AG04450 (cell line): ENCODE measurements at regions not wholly inside any gene's neighbourhood (a gene's known extent, or its start where the extent isn't known, plus 50 kb on each side); places are given as distances from the start of the nearest gene placed in this dataset.

Experiments used
- CTCF ChIA-PET: fragments of 300-600, 350-600 bp; formaldehyde crosslinking; extraction: SDS; loops from one replicate; lab custom pipeline; 2022; ENCODE audit warnings: antibody characterized with exemption, inconsistent platforms; lab: Charles Lee
- POLR2A ChIA-PET: fragments of 350-600 bp; formaldehyde crosslinking; extraction: SDS; loops from one replicate; lab custom pipeline; 2021; ENCODE audit warnings: antibody characterized with exemption, inconsistent platforms; lab: Yijun Ruan, JAX
- DNase-seq: peaks from one replicate; pipeline ENCODE4 v3.0.0-alpha.2; 2011; ENCODE audit warnings: low read depth, low spot score
- H3K27ac ChIP-seq: one replicate; pipeline ENCODE4 v1.5.1; 2012; ENCODE audit warnings: low read depth, low read length, control low read depth
- H3K27me3 ChIP-seq: one replicate; pipeline ENCODE4 v1.6.0; 2012; ENCODE audit warnings: low read length; ENCODE audit not compliant: control insufficient read depth, insufficient read depth
- H3K4me3 ChIP-seq: 2 replicates; pipeline ENCODE4 v1.5.1; 2011; ENCODE audit warnings: mild to moderate bottlenecking, low read depth, low read length, control low read depth
- H3K9me3 ChIP-seq: 2 replicates; pipeline ENCODE4 v1.5.1; 2012; ENCODE audit warnings: low read length; ENCODE audit not compliant: control insufficient read depth, insufficient read depth
- CTCF ChIP-seq: IDR thresholded peaks from 2 replicates; pipeline ENCODE4 v1.5.1; 2011; ENCODE audit warnings: low read depth, low read length, control low read depth, inconsistent platforms

- no peak for TF ChIP-seq CTCF
- DNase-seq, result no peak
- Histone ChIP-seq H3K9me3 (no peaks in the 10 kb centered on the region), H3K4me3 (no peak overlapping the region), H3K27ac (no peak overlapping the region), H3K27me3 (no peaks in the 10 kb centered on the region)
- CTCF ChIA-PET, result no interaction called here
- POLR2A ChIA-PET, result no interaction called here
These were observed 524.1 kb upstream of the SEMA3D start for GRCh38 chr7:85710960-85711359.

- CTCF ChIA-PET, result no interaction called here
- Histone ChIP-seq H3K9me3 (no peaks in the 10 kb centered on the region), H3K27ac (no peak overlapping the region), H3K4me3 (no peak overlapping the region), H3K27me3 (no peaks in the 10 kb centered on the region)
- no peak for DNase-seq
- TF ChIP-seq CTCF, result no peak
- POLR2A ChIA-PET, result no interaction called here
These were observed 521.4 kb upstream of the SEMA3D start for GRCh38 chr7:85708221-85708620.

- no peak for TF ChIP-seq CTCF
- Histone ChIP-seq H3K4me3 (no peak overlapping the region), H3K27ac (no peak overlapping the region), H3K27me3 (no peaks in the 10 kb centered on the region), H3K9me3 (no peaks in the 10 kb centered on the region)
- DNase-seq, result no peak
- POLR2A ChIA-PET, result no interaction called here
- CTCF ChIA-PET, result interaction anchor here (0.9 to 1.0 kb wide), 2 partner anchors 44 to 151 kb away, joined by 3 read pairs; no protein-coding TSS in a partner anchor
These were observed 518.2 kb upstream of the SEMA3D start for GRCh38 chr7:85705076-85705475.

GRCh38 chr7:85703251-85704010, 516.6 kb upstream of the SEMA3D start:
- Histone ChIP-seq H3K27me3 (no peaks in the 10 kb centered on the region), H3K27ac (no peak overlapping the region), H3K9me3 (no peaks in the 10 kb centered on the region), H3K4me3 (no peak overlapping the region)
- ChIA-PET CTCF (no interaction called here), POLR2A (no interaction called here)
- no peak for DNase-seq
- no peak for TF ChIP-seq CTCF

- Histone ChIP-seq H3K9me3 (no peaks in the 10 kb centered on the region), H3K27ac (no peak overlapping the region), H3K4me3 (no peak overlapping the region), H3K27me3 (no peaks in the 10 kb centered on the region)
- DNase-seq, result no peak
- POLR2A ChIA-PET, result no interaction called here
- TF ChIP-seq CTCF, result no peak
- CTCF ChIA-PET, result no interaction called here
These were observed 515.5 kb upstream of the SEMA3D start for GRCh38 chr7:85702348-85702747.
